GM21737 (cell line): ENCODE measurements at regions not wholly inside any gene's neighbourhood (a gene's known extent, or its start where the extent isn't known, plus 50 kb on each side); places are given as distances from the start of the nearest gene placed in this dataset.
A peak's percentile ranks its signal among the peaks of the same experiment; 100 is the strongest.

Source experiments
- ATAC-seq: cut with Tn5 transposase; IDR thresholded peaks from one replicate; pipeline ENCODE4 v1.9.1; 2021; ENCODE audit warnings: mild to moderate bottlenecking, moderate library complexity; ENCODE audit not compliant: unreplicated experiment

- no peak for ATAC-seq
These were observed 79.7 kb upstream of the RAB4A start for GRCh38 chr1:229191066-229191674.

- ATAC-seq = no peak
These were observed 78.9 kb upstream of the RAB4A start for GRCh38 chr1:229192031-229192430.

- ATAC-seq = no peak
These were observed 78.1 kb upstream of the RAB4A start for GRCh38 chr1:229192853-229193252.

GRCh38 chr1:229194096-229194495, 76.8 kb upstream of the RAB4A start:
- ATAC-seq = no peak

- ATAC-seq = no peak
These were observed 75.7 kb upstream of the RAB4A start for GRCh38 chr1:229195246-229195645.

- ATAC-seq = no peak
These were observed 74.3 kb upstream of the RAB4A start for GRCh38 chr1:229196404-229197264.

GRCh38 chr1:229197265-229197585, 73.7 kb upstream of the RAB4A start:
- no peak for ATAC-seq

GRCh38 chr1:229199261-229200243, 71.4 kb upstream of the RAB4A start:
- peak; percentile 69 for ATAC-seq

GRCh38 chr1:229203030-229203751, 67.7 kb upstream of the RAB4A start:
- ATAC-seq = no peak

- no peak for ATAC-seq
These were observed 66.8 kb upstream of the RAB4A start for GRCh38 chr1:229203991-229204632.

GRCh38 chr1:229204921-229205777, 65.8 kb upstream of the RAB4A start:
- no peak for ATAC-seq

GRCh38 chr1:229205854-229206253, 65.1 kb upstream of the RAB4A start:
- ATAC-seq = no peak

GRCh38 chr1:229207916-229208315, 63.0 kb upstream of the RAB4A start:
- ATAC-seq = no peak

- no peak for ATAC-seq
These were observed 62.4 kb upstream of the RAB4A start for GRCh38 chr1:229208481-229208880.

GRCh38 chr1:229209386-229209785, 61.5 kb upstream of the RAB4A start:
- ATAC-seq = no peak

GRCh38 chr1:229209816-229210215, 61.1 kb upstream of the RAB4A start:
- ATAC-seq = no peak

GRCh38 chr1:229210844-229211243, 60.1 kb upstream of the RAB4A start:
- no peak for ATAC-seq

GRCh38 chr1:229213797-229214196, 57.1 kb upstream of the RAB4A start:
- no peak for ATAC-seq

- no peak for ATAC-seq
These were observed 53.2 kb upstream of the RAB4A start for GRCh38 chr1:229217716-229218115.
